ENCODE measurements at regions not wholly inside any gene's neighbourhood (a gene's known extent, or its start where the extent isn't known, plus 50 kb on each side); places are given as distances from the start of the nearest gene placed in this dataset.

DNA sequence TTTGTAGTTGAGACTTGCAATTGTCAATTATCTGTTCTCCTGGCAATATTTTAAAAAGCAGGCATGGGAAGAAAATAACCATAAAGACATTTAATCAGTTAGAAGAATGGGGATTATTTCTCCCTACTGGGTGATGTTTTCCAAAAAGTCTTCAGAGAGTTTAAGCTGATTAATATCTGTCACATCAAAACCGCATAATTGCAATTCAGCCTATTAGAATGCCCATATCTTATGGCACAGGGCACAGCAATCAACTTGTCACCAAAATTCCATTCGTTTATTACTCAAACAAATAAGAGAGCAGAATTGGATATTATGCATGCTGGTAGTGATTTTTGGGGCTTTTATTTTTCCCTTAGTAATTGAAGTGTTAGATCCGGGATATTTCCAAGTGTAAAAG is 218.7 kb downstream of the RNF144B start:
- TF ChIP-seq CEBPB (IDR thresholded peaks at IDR 0.05; ENCODE audit: low read depth, low read length) (no peak), POLR2A (IDR thresholded peaks at IDR 0.05; ENCODE audit: control extremely low read depth in 1 of 2, low read depth in 2 of 2, low read length in 2 of 2) (no peak), TEAD4 (IDR thresholded peaks at IDR 0.05; ENCODE audit: low read depth, low read length) (no peak)
- TF ChIP-seq, protein P1, sequence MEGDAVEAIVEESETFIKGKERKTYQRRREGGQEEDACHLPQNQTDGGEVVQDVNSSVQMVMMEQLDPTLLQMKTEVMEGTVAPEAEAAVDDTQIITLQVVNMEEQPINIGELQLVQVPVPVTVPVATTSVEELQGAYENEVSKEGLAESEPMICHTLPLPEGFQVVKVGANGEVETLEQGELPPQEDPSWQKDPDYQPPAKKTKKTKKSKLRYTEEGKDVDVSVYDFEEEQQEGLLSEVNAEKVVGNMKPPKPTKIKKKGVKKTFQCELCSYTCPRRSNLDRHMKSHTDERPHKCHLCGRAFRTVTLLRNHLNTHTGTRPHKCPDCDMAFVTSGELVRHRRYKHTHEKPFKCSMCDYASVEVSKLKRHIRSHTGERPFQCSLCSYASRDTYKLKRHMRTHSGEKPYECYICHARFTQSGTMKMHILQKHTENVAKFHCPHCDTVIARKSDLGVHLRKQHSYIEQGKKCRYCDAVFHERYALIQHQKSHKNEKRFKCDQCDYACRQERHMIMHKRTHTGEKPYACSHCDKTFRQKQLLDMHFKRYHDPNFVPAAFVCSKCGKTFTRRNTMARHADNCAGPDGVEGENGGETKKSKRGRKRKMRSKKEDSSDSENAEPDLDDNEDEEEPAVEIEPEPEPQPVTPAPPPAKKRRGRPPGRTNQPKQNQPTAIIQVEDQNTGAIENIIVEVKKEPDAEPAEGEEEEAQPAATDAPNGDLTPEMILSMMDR (IDR thresholded peaks at IDR 0.05; ENCODE audit: control extremely low read depth in 1 of 3, insufficient read depth in 1 of 3, low read depth in 1 of 3, low read length in 3 of 3), result no peak

All from H1 (cell line).